B cell (primary cell): ENCODE measurements at regions not wholly inside any gene's neighbourhood (a gene's known extent, or its start where the extent isn't known, plus 50 kb on each side); places are given as distances from the start of the nearest gene placed in this dataset.

ENCODE experiments used
- CTCF ChIP-seq: fragments of 200-600 bp; IDR thresholded peaks from one replicate; pipeline ENCODE4 v1.8.0; 2022; ENCODE audit warnings: antibody characterized with exemption, mild to moderate bottlenecking
- EZH2 ChIP-seq: IDR thresholded peaks from 2 replicates; pipeline ENCODE4 v1.6.1; 2012; ENCODE audit warnings: borderline replicate concordance, low read depth, mild to moderate bottlenecking, moderate library complexity, low read length; ENCODE audit not compliant: insufficient read depth, poor library complexity, severe bottlenecking

- TF ChIP-seq CTCF (no peak), EZH2 (no peak)
These were observed 276.7 kb upstream of the LMCD1 start for GRCh38 chr3:8224941-8225340.
